ENCODE measurements at regions not wholly inside any gene's neighbourhood (a gene's known extent, or its start where the extent isn't known, plus 50 kb on each side); places are given as distances from the start of the nearest gene placed in this dataset.

GRCh38 chr6:51513891-51514747 lies 573.3 kb downstream of the PKHD1 start:
- TF ChIP-seq GATA2 (IDR thresholded peaks at IDR 0.05; ENCODE audit: low read depth, low read length) (no peak), GATA3 (IDR thresholded peaks at IDR 0.05; ENCODE audit: low read depth, low read length) (no peak)

Data from SH-SY5Y (cell line).